ENCODE measurements at regions not wholly inside any gene's neighbourhood (a gene's known extent, or its start where the extent isn't known, plus 50 kb on each side); places are given as distances from the start of the nearest gene placed in this dataset.
A peak's percentile ranks its signal among the peaks of the same experiment; 100 is the strongest.

GRCh38 chr1:229768232-229768631, 142.2 kb downstream of the URB2 start:
- Histone ChIP-seq H3K4me3 (no peak overlapping the region), H3K36me3 (no peaks in the 10 kb centered on the region), H3K27ac (no peak overlapping the region), H3K4me1 (no peaks in the 10 kb centered on the region), H3K9me3 (no peaks in the 10 kb centered on the region), H3K27me3 (peaks cover 0 to 10% (median 0%) of the 10 kb centered on the region in 3 donors)
- no peak for DNase-seq
- TF ChIP-seq POLR2A (IDR thresholded peaks at IDR 0.05): no peak
- no peak for TF ChIP-seq POLR2AphosphoS5 (IDR thresholded peaks at IDR 0.05)
- no peak for TF ChIP-seq EP300 (IDR thresholded peaks at IDR 0.05)
- no peak for TF ChIP-seq CTCF (IDR thresholded peaks at IDR 0.05)
- WGBS, 5 donors: 53 to 76% (median 66%) methylated on average over 5 of the region's 5 CpGs
- intact Hi-C loops (cut with DNase I; ENCODE audit: low total_unique reads): no loop called here

- TF ChIP-seq CTCF (IDR thresholded peaks at IDR 0.05) (no peak), POLR2A (IDR thresholded peaks at IDR 0.05) (no peak), POLR2AphosphoS5 (IDR thresholded peaks at IDR 0.05) (no peak), EP300 (IDR thresholded peaks at IDR 0.05) (no peak)
- Histone ChIP-seq H3K36me3 (no peaks in the 10 kb centered on the region), H3K27ac (no peak overlapping the region), H3K27me3 (peaks cover 0 to 10% (median 0%) of the 10 kb centered on the region in 3 donors), H3K9me3 (no peaks in the 10 kb centered on the region), H3K4me1 (no peaks in the 10 kb centered on the region), H3K4me3 (no peak overlapping the region)
- DNase-seq: no peak
- intact Hi-C loops (cut with DNase I; ENCODE audit: low total_unique reads): no loop called here
- WGBS, 5 donors: 80 to 87% (median 82%) methylated on average over 3 of the region's 3 CpGs
Observed at GRCh38 chr1:229769006-229769405, 143.0 kb downstream of the URB2 start.

- Histone ChIP-seq H3K4me1 (no peaks in the 10 kb centered on the region), H3K4me3 (no peak overlapping the region), H3K36me3 (no peaks in the 10 kb centered on the region), H3K9me3 (no peaks in the 10 kb centered on the region), H3K27me3 (peaks cover 0 to 10% (median 0%) of the 10 kb centered on the region in 3 donors), H3K27ac (no peak overlapping the region)
- intact Hi-C loops (cut with DNase I; ENCODE audit: low total_unique reads): no loop called here
- TF ChIP-seq EP300 (IDR thresholded peaks at IDR 0.05): no peak
- TF ChIP-seq POLR2A (IDR thresholded peaks at IDR 0.05): no peak
- TF ChIP-seq POLR2AphosphoS5 (IDR thresholded peaks at IDR 0.05): no peak
- no peak for TF ChIP-seq CTCF (IDR thresholded peaks at IDR 0.05)
- no peak for DNase-seq
- WGBS, 5 donors: 78 to 93% (median 90%) methylated on average over 5 of the region's 5 CpGs
Observed at GRCh38 chr1:229769809-229770208, 143.8 kb downstream of the URB2 start.

- Histone ChIP-seq H3K9me3 (no peaks in the 10 kb centered on the region), H3K27me3 (no peaks in the 10 kb centered on the region), H3K36me3 (no peaks in the 10 kb centered on the region), H3K4me3 (no peak overlapping the region), H3K4me1 (no peaks in the 10 kb centered on the region), H3K27ac (no peak overlapping the region)
- 51 to 59% (median 56%) methylated on average over 5 of the region's 5 CpGs for WGBS, 5 donors
- TF ChIP-seq POLR2A (IDR thresholded peaks at IDR 0.05) (no peak), CTCF (IDR thresholded peaks at IDR 0.05) (no peak), EP300 (IDR thresholded peaks at IDR 0.05) (no peak)
- intact Hi-C loops (cut with DNase I; ENCODE audit: low total_unique reads): no loop called here
- peak in 1 of 2 donors; percentile 29 for DNase-seq
Observed at GRCh38 chr1:229778794-229779193, 152.7 kb downstream of the URB2 start.

Measured in stomach (tissue), 8 donors.